ENCODE measurements at regions not wholly inside any gene's neighbourhood (a gene's known extent, or its start where the extent isn't known, plus 50 kb on each side); places are given as distances from the start of the nearest gene placed in this dataset.
"Not testable (repeated sequence)": the region's sequence is repeated elsewhere in the genome, so short reads cannot be mapped to it uniquely, and the experiment has no call there.

- H3K27ac Mint-ChIP-seq: no peak overlapping the region
- no peaks in the 10 kb centered on the region for H3K4me1 Mint-ChIP-seq (ENCODE audit: low read depth)
- H3K27me3 Mint-ChIP-seq (ENCODE audit: low read depth): peaks cover 4% of the 10 kb centered on the region
- H3K4me3 Mint-ChIP-seq: no peak overlapping the region
- no peaks in the 10 kb centered on the region for H3K9me3 Mint-ChIP-seq
- H3K36me3 Mint-ChIP-seq (ENCODE audit: low read depth): no peaks in the 10 kb centered on the region
Observed at GRCh38 chr2:236644067-236644466, 74.4 kb downstream of the ACKR3 start.

- no peaks in the 10 kb centered on the region for H3K9me3 Mint-ChIP-seq
- no peak overlapping the region for H3K4me3 Mint-ChIP-seq
- H3K36me3 Mint-ChIP-seq (ENCODE audit: low read depth): no peaks in the 10 kb centered on the region
- no peak overlapping the region for H3K27ac Mint-ChIP-seq
- H3K27me3 Mint-ChIP-seq (ENCODE audit: low read depth): peaks cover 4% of the 10 kb centered on the region
- H3K4me1 Mint-ChIP-seq (ENCODE audit: low read depth): no peaks in the 10 kb centered on the region
Observed at GRCh38 chr2:236644502-236644911, 74.9 kb downstream of the ACKR3 start.

GRCh38 chr2:236645141-236645540 is 75.5 kb downstream of the ACKR3 start:
- H3K4me3 Mint-ChIP-seq; H3K27me3 Mint-ChIP-seq (ENCODE audit: low read depth); H3K4me1 Mint-ChIP-seq (ENCODE audit: low read depth); H3K9me3 Mint-ChIP-seq; H3K36me3 Mint-ChIP-seq (ENCODE audit: low read depth); H3K27ac Mint-ChIP-seq: not testable (repeated sequence)

- Mint-ChIP-seq H3K27ac (no peak overlapping the region), H3K4me3 (no peak overlapping the region), H3K9me3 (no peaks in the 10 kb centered on the region), H3K4me1 (ENCODE audit: low read depth) (no peaks in the 10 kb centered on the region), H3K27me3 (ENCODE audit: low read depth) (peaks cover 10% of the 10 kb centered on the region), H3K36me3 (ENCODE audit: low read depth) (no peaks in the 10 kb centered on the region)
Observed at GRCh38 chr2:236646441-236646840, 76.8 kb downstream of the ACKR3 start.

- peaks cover 10% of the 10 kb centered on the region for H3K27me3 Mint-ChIP-seq (ENCODE audit: low read depth)
- no peaks in the 10 kb centered on the region for H3K9me3 Mint-ChIP-seq
- no peak overlapping the region for H3K27ac Mint-ChIP-seq
Observed at GRCh38 chr2:236646871-236647270, 77.2 kb downstream of the ACKR3 start.

DNA sequence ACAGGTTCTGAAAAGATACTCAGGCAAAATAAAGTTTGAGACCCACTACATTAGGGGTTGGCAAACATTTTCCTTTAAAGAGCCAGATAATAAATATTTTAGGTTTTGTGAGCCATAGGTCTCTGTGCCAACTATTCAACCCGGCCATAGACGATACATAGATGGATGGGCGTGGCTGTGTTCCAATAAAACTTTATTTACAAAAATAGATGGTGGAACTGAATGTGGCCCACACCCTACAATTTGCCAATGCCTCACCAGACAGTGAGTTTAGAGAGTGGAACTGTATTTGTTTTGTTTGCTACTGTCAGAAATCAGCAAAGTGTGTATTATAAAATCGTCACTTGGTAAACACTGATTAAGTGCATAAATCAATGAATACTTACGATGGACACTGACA is 78.0 kb downstream of the ACKR3 start:
- Mint-ChIP-seq H3K27me3 (ENCODE audit: low read depth) (peaks cover 10% of the 10 kb centered on the region), H3K4me1 (ENCODE audit: low read depth) (no peaks in the 10 kb centered on the region), H3K27ac (no peak overlapping the region), H3K9me3 (no peaks in the 10 kb centered on the region), H3K36me3 (ENCODE audit: low read depth) (no peaks in the 10 kb centered on the region), H3K4me3 (no peak overlapping the region)

More at GRCh38 chr2:236646871-236647270, 77.2 kb downstream of the ACKR3 start:
- Mint-ChIP-seq H3K36me3 (ENCODE audit: low read depth) (no peaks in the 10 kb centered on the region), H3K4me1 (ENCODE audit: low read depth) (no peaks in the 10 kb centered on the region), H3K4me3 (no peak overlapping the region)

GRCh38 chr2:236653863-236654262 is 84.2 kb downstream of the ACKR3 start:
- no peak overlapping the region for H3K27ac Mint-ChIP-seq
- no peaks in the 10 kb centered on the region for H3K36me3 Mint-ChIP-seq (ENCODE audit: low read depth)
- H3K4me1 Mint-ChIP-seq (ENCODE audit: low read depth): no peaks in the 10 kb centered on the region
- H3K9me3 Mint-ChIP-seq: no peaks in the 10 kb centered on the region
- no peak overlapping the region for H3K4me3 Mint-ChIP-seq
- H3K27me3 Mint-ChIP-seq (ENCODE audit: low read depth): peaks cover 22% of the 10 kb centered on the region

- no peaks in the 10 kb centered on the region for H3K36me3 Mint-ChIP-seq (ENCODE audit: low read depth)
- H3K9me3 Mint-ChIP-seq: no peaks in the 10 kb centered on the region
- peaks cover 29% of the 10 kb centered on the region for H3K27me3 Mint-ChIP-seq (ENCODE audit: low read depth)
- H3K27ac Mint-ChIP-seq: no peak overlapping the region
- H3K4me3 Mint-ChIP-seq: no peak overlapping the region
- H3K4me1 Mint-ChIP-seq (ENCODE audit: low read depth): no peaks in the 10 kb centered on the region
Observed at GRCh38 chr2:236654496-236654895, 84.9 kb downstream of the ACKR3 start.

DNA sequence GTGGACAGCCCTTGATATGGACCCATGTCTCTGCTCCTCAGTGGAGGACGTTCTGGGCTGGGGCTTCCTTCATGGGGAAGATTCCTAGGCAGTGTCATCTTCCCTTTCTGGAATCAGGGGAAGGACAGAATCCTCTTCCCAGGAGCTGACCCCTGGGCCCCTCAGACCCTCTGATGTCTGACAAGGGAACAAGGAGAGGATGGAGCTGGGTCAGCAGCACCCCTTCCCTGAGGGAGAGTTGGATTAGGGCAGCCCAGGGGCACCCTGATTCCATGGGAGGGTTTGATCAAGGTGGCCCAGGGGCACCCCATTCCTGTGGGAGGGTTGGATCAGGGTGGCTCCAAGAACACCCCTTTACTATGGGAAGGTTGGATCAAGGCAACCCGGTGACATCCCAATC is 86.5 kb downstream of the ACKR3 start:
- Mint-ChIP-seq H3K4me1 (ENCODE audit: low read depth) (no peaks in the 10 kb centered on the region), H3K9me3 (no peaks in the 10 kb centered on the region), H3K36me3 (ENCODE audit: low read depth) (no peaks in the 10 kb centered on the region), H3K27ac (no peak overlapping the region), H3K27me3 (ENCODE audit: low read depth) (peaks cover 31% of the 10 kb centered on the region), H3K4me3 (no peak overlapping the region)

GRCh38 chr2:236656721-236657120 is 87.1 kb downstream of the ACKR3 start:
- Mint-ChIP-seq H3K4me1 (ENCODE audit: low read depth) (no peaks in the 10 kb centered on the region), H3K9me3 (no peaks in the 10 kb centered on the region), H3K27me3 (ENCODE audit: low read depth) (peaks cover 31% of the 10 kb centered on the region)

GRCh38 chr2:236657215-236657614 is 87.6 kb downstream of the ACKR3 start:
- no peaks in the 10 kb centered on the region for H3K36me3 Mint-ChIP-seq (ENCODE audit: low read depth)
- H3K4me1 Mint-ChIP-seq (ENCODE audit: low read depth): no peaks in the 10 kb centered on the region
- H3K9me3 Mint-ChIP-seq: no peaks in the 10 kb centered on the region
- no peak overlapping the region for H3K27ac Mint-ChIP-seq
- peaks cover 31% of the 10 kb centered on the region for H3K27me3 Mint-ChIP-seq (ENCODE audit: low read depth)
- no peak overlapping the region for H3K4me3 Mint-ChIP-seq

More at GRCh38 chr2:236656721-236657120, 87.1 kb downstream of the ACKR3 start:
- Mint-ChIP-seq H3K36me3 (ENCODE audit: low read depth) (no peaks in the 10 kb centered on the region), H3K27ac (no peak overlapping the region), H3K4me3 (no peak overlapping the region)

DNA sequence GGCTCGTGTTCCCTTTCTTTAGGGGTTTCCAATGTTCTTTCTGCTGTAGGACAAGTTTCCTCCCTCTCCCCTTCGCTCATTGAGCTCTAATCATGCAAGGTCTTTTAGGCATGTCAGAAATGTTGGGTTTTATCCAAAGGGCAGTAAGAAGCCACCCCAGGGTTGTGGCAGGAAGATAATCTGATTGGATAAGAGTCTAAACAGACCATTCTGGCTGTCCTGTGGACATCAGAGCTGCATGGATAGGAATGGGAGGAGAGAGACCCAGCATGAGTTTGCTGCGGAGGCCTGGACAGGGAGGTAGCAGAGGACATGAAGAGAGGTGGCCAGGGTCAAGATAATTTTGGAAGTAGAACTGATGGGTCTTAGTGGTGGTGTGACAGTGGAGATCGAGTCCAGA is 88.2 kb downstream of the ACKR3 start:
- Mint-ChIP-seq H3K4me3 (no peak overlapping the region), H3K27ac (no peak overlapping the region), H3K27me3 (ENCODE audit: low read depth) (peaks cover 30% of the 10 kb centered on the region), H3K9me3 (no peaks in the 10 kb centered on the region), H3K36me3 (ENCODE audit: low read depth) (no peaks in the 10 kb centered on the region), H3K4me1 (ENCODE audit: low read depth) (no peaks in the 10 kb centered on the region)

DNA sequence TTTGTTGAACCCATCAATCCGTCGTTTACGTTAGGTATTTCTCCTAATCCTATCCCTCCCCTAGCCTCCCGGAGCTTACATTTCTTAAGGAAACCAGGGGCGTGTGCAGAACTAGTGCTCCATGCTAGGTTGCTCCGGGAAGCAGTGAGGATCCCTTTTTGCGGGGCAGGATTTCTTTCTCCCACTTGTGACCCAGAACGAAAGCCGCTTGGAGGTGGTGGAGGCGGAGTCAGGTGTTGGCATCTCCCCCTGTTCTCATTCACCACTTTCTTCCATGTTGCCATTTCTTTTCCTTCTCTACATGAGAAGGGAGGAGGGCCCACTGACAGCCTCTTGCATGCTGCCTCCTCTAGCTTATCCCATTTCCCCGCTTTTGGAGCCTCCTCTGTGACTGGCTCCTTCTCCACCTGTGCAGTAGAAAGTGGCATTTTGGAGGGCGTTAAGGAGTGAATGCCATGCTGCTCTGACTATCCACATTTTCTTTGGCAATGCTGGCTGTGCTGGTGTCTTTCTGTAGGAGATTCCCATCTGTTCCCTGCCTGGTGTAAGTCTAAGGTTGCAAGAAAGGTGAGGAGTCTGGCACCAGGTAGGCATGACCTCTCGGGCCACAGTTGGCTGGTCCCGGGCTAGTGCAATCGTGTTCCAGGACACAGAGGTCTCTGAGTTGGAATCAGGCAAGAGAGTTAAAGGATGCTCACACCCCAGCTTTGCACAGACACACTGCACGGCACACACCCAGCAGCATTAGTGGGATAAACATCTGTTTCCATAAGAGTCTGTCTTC is 89.5 kb downstream of the ACKR3 start:
- H3K27ac Mint-ChIP-seq: no peak overlapping the region
- H3K36me3 Mint-ChIP-seq (ENCODE audit: low read depth): no peaks in the 10 kb centered on the region
- no peaks in the 10 kb centered on the region for H3K4me1 Mint-ChIP-seq (ENCODE audit: low read depth)
- H3K27me3 Mint-ChIP-seq (ENCODE audit: low read depth): peaks cover 21% of the 10 kb centered on the region
- no peaks in the 10 kb centered on the region for H3K9me3 Mint-ChIP-seq
- no peak overlapping the region for H3K4me3 Mint-ChIP-seq

- no peaks in the 10 kb centered on the region for H3K4me1 Mint-ChIP-seq (ENCODE audit: low read depth)
- H3K4me3 Mint-ChIP-seq: no peak overlapping the region
- no peaks in the 10 kb centered on the region for H3K36me3 Mint-ChIP-seq (ENCODE audit: low read depth)
- peaks cover 21% of the 10 kb centered on the region for H3K27me3 Mint-ChIP-seq (ENCODE audit: low read depth)
- no peak overlapping the region for H3K27ac Mint-ChIP-seq
- no peaks in the 10 kb centered on the region for H3K9me3 Mint-ChIP-seq
Observed at GRCh38 chr2:236659758-236660150, 90.1 kb downstream of the ACKR3 start.

- Mint-ChIP-seq H3K27ac (no peak overlapping the region), H3K36me3 (ENCODE audit: low read depth) (no peaks in the 10 kb centered on the region), H3K27me3 (ENCODE audit: low read depth) (peaks cover 21% of the 10 kb centered on the region), H3K9me3 (no peaks in the 10 kb centered on the region), H3K4me3 (no peak overlapping the region), H3K4me1 (ENCODE audit: low read depth) (no peaks in the 10 kb centered on the region)
Observed at GRCh38 chr2:236661061-236661761, 91.6 kb downstream of the ACKR3 start.

Measured in T-helper 1 cell treated with Interleukin-12 subunit alpha and Interleukin-12 subunit beta and Interleukin-4 antibody, amounts not matched to agents 30 μg/mL and 1 μg/mL, for 36 hours (primary cell).